DND-41 (cell line): ENCODE measurements at regions not wholly inside any gene's neighbourhood (a gene's known extent, or its start where the extent isn't known, plus 50 kb on each side); places are given as distances from the start of the nearest gene placed in this dataset.

Experiments used
- ATAC-seq: fragments of 200-7000 bp; cut with Tn5 transposase; 3 replicates; pipeline ENCODE4 v1.9.1; 2021; ENCODE audit warnings: low read depth; ENCODE audit not compliant: insufficient read depth
- DNase-seq: peaks from one replicate; pipeline ENCODE4 v3.0.0-alpha.2; 2020
- H2AFZ ChIP-seq: 2 replicates; pipeline ENCODE4 v1.6.0; 2012; ENCODE audit warnings: low read depth, low read length
- H3K27ac ChIP-seq: 2 replicates; pipeline ENCODE4 v1.5.1; 2012; ENCODE audit warnings: low read length, inconsistent platforms
- H3K27me3 ChIP-seq: fragments of 200-600 bp; sonication (generic); 2 replicates; pipeline ENCODE4 v1.6.0; 2012; ENCODE audit warnings: low read length, mild to moderate bottlenecking, inconsistent platforms; ENCODE audit not compliant: insufficient read depth, poor library complexity
- H3K36me3 ChIP-seq: 2 replicates; pipeline ENCODE4 v1.5.1; 2012; ENCODE audit warnings: low read length, inconsistent platforms; ENCODE audit not compliant: insufficient read depth
- H3K4me1 ChIP-seq: 2 replicates; pipeline ENCODE4 v1.5.1; 2012; ENCODE audit warnings: mild to moderate bottlenecking, low read length; ENCODE audit not compliant: insufficient read depth
- H3K4me2 ChIP-seq: 2 replicates; pipeline ENCODE4 v1.6.0; 2012; ENCODE audit warnings: mild to moderate bottlenecking, moderate library complexity, low read length, inconsistent platforms; ENCODE audit not compliant: insufficient read depth
- H3K4me3 ChIP-seq, 2 experiments: fragments of 200-600 bp in 1 of 2; shearing (Covaris generic) in 1 of 2; 2 replicates each; pipeline ENCODE4 v1.5.1; 2012 to 2016; ENCODE audit warnings: inconsistent platforms in 2 of 2, low read length in 2 of 2, mild to moderate bottlenecking in 2 of 2, low read depth in 1 of 2, moderate library complexity in 1 of 2
- H3K79me2 ChIP-seq: 2 replicates; pipeline ENCODE4 v1.6.0; 2012; ENCODE audit warnings: low read length, inconsistent platforms; ENCODE audit not compliant: insufficient read depth
- H3K9ac ChIP-seq: 2 replicates; pipeline ENCODE4 v1.6.0; 2012; ENCODE audit warnings: low read depth, mild to moderate bottlenecking, inconsistent platforms, low read length, moderate library complexity
- H3K9me3 ChIP-seq: 2 replicates; pipeline ENCODE4 v1.5.1; 2012; ENCODE audit warnings: low read length, moderate library complexity, mild to moderate bottlenecking, inconsistent platforms; ENCODE audit not compliant: insufficient read depth, severe bottlenecking
- H4K20me1 ChIP-seq: 2 replicates; pipeline ENCODE4 v1.6.0; 2012; ENCODE audit warnings: low read length; ENCODE audit not compliant: insufficient read depth
- CTCF ChIP-seq: IDR thresholded peaks from 2 replicates; pipeline ENCODE4 v1.5.1; 2012; ENCODE audit warnings: borderline replicate concordance, low read length, moderate library complexity, mild to moderate bottlenecking; ENCODE audit not compliant: poor library complexity, severe bottlenecking; ENCODE audit errors: extremely low read depth
- EZH2 ChIP-seq: IDR thresholded peaks from 3 replicates; pipeline ENCODE4 v1.6.1; 2012; ENCODE audit warnings: borderline replicate concordance, low read depth, mild to moderate bottlenecking, moderate library complexity, low read length, inconsistent platforms; ENCODE audit not compliant: severe bottlenecking

GRCh38 chr5:102690910-102691309 lies 64.2 kb upstream of the PAM start:
- Histone ChIP-seq H3K79me2 (no peaks in the 10 kb centered on the region), H3K27ac (no peak overlapping the region), H3K4me3 (no peak overlapping the region), H4K20me1 (no peaks in the 10 kb centered on the region), H3K4me2 (no peak overlapping the region), H2AFZ (no peak overlapping the region), H3K4me1 (no peaks in the 10 kb centered on the region), H3K9me3 (no peaks in the 10 kb centered on the region), H3K36me3 (no peaks in the 10 kb centered on the region), H3K27me3 (no peaks in the 10 kb centered on the region), H3K9ac (no peak overlapping the region)
- ATAC-seq (no peak), DNase-seq (no peak)
- TF ChIP-seq EZH2 (no peak), CTCF (no peak)

GRCh38 chr5:102691434-102691833 lies 63.7 kb upstream of the PAM start:
- Histone ChIP-seq H3K27ac (no peak overlapping the region), H3K9me3 (no peaks in the 10 kb centered on the region), H3K79me2 (no peaks in the 10 kb centered on the region), H2AFZ (no peak overlapping the region), H3K9ac (no peak overlapping the region), H3K4me1 (no peaks in the 10 kb centered on the region), H4K20me1 (no peaks in the 10 kb centered on the region), H3K4me3 (no peak overlapping the region), H3K27me3 (no peaks in the 10 kb centered on the region), H3K4me2 (no peak overlapping the region), H3K36me3 (no peaks in the 10 kb centered on the region)
- DNase-seq (no peak), ATAC-seq (no peak)
- TF ChIP-seq EZH2 = no peak
- no peak for TF ChIP-seq CTCF

- DNase-seq (no peak), ATAC-seq (no peak)
- Histone ChIP-seq H3K9ac (no peak overlapping the region), H3K36me3 (no peaks in the 10 kb centered on the region), H3K27me3 (no peaks in the 10 kb centered on the region), H4K20me1 (no peaks in the 10 kb centered on the region), H2AFZ (no peak overlapping the region), H3K79me2 (no peaks in the 10 kb centered on the region), H3K9me3 (no peaks in the 10 kb centered on the region), H3K4me3 (no peak overlapping the region), H3K4me1 (no peaks in the 10 kb centered on the region), H3K4me2 (no peak overlapping the region), H3K27ac (no peak overlapping the region)
- TF ChIP-seq EZH2 = no peak
- TF ChIP-seq CTCF = no peak
Measured at GRCh38 chr5:102700120-102700831, 54.8 kb upstream of the PAM start.
